ENCODE measurements at regions not wholly inside any gene's neighbourhood (a gene's known extent, or its start where the extent isn't known, plus 50 kb on each side); places are given as distances from the start of the nearest gene placed in this dataset.

- no peaks in the 10 kb centered on the region for H3K27me3 ChIP-seq (ENCODE audit: control insufficient read depth in 1 of 2, insufficient read depth in 2 of 2, low read length in 2 of 2)
- 50 to 58% methylated on average over 6 of the region's 6 CpGs for WGBS, 2 donors
- H3K27ac ChIP-seq (ENCODE audit: low read depth in 2 of 2, low read length in 1 of 2), result no peak overlapping the region
Measured at GRCh38 chr12:127145241-127145928, 1121.6 kb upstream of the TMEM132C start.

DNA sequence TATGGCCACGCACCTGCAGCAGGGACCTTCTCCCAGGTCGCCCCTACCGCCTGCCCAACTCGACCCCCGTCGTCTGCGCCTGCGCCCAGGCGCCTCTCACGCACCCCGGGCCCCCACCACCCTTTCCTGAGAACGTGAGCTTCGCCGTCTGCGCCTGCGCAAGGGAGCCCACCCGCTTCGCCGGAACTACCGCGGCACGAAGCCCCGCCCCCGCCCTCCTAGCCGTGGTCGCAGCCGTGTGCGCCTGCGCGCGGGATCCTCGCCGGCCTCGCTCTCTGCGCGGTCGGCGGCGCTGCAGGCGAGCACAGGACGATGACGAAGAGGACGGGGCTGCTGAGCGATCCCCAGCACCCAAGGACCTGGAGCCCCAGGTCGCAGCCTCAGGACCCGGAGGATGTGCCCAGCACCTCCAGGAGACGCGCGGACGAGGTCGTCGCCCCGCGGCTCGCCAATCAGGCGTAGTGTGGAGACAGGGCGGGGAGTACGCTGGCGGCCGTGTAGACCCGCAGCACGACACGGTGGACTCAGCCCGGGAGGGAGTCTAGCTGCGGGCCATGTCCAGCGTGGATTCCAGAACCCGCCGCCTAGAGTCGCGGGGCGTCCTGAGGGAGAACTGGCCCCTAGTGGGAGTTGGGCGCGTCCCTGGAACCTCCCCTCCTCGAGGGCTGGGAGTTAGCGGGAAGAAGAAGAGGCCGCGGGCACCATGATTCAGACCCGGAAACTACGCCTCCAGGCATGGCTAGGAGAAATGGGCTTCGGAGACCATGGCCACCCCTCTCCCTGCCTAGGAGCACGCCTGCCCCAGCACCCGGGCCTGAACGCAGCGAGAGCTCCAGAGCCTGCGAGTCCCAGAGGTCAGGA, 1120.8 kb upstream of the TMEM132C start:
- Histone ChIP-seq H3K36me3 (ENCODE audit: control insufficient read depth in 2 of 2, insufficient read depth in 2 of 2, low read length in 1 of 2) (no peaks in the 10 kb centered on the region), H3K4me1 (ENCODE audit: control insufficient read depth in 2 of 2, insufficient read depth in 2 of 2, low read length in 1 of 2) (no peaks in the 10 kb centered on the region), H3K27ac (ENCODE audit: low read depth in 2 of 2, low read length in 1 of 2) (no peak overlapping the region), H3K4me3 (ENCODE audit: low read depth in 1 of 2, low read length in 2 of 2) (peak overlapping the region; percentile 45 to 52), H3K9me3 (ENCODE audit: control insufficient read depth in 2 of 2, insufficient read depth in 1 of 2, low read depth in 1 of 2, low read length in 1 of 2) (peaks cover 0 to 4% of the 10 kb centered on the region in 2 donors), H3K27me3 (ENCODE audit: control insufficient read depth in 1 of 2, insufficient read depth in 2 of 2, low read length in 2 of 2) (no peaks in the 10 kb centered on the region)
- 23 to 27% methylated on average over 80 to 85 of the region's 85 CpGs for WGBS, 2 donors

More at GRCh38 chr12:127145241-127145928, 1121.6 kb upstream of the TMEM132C start:
- Histone ChIP-seq H3K4me1 (ENCODE audit: control insufficient read depth in 2 of 2, insufficient read depth in 2 of 2, low read length in 1 of 2) (no peaks in the 10 kb centered on the region), H3K4me3 (ENCODE audit: low read depth in 1 of 2, low read length in 2 of 2) (peak overlapping the region; percentile 45 to 52), H3K36me3 (ENCODE audit: control insufficient read depth in 2 of 2, insufficient read depth in 2 of 2, low read length in 1 of 2) (no peaks in the 10 kb centered on the region), H3K9me3 (ENCODE audit: control insufficient read depth in 2 of 2, insufficient read depth in 1 of 2, low read depth in 1 of 2, low read length in 1 of 2) (peaks cover 0 to 4% of the 10 kb centered on the region in 2 donors)

GRCh38 chr12:127146991-127147718, 1119.8 kb upstream of the TMEM132C start:
- Histone ChIP-seq H3K4me3 (ENCODE audit: low read depth in 1 of 2, low read length in 2 of 2) (no peak overlapping the region), H3K27me3 (ENCODE audit: control insufficient read depth in 1 of 2, insufficient read depth in 2 of 2, low read length in 2 of 2) (no peaks in the 10 kb centered on the region), H3K4me1 (ENCODE audit: control insufficient read depth in 2 of 2, insufficient read depth in 2 of 2, low read length in 1 of 2) (no peaks in the 10 kb centered on the region), H3K36me3 (ENCODE audit: control insufficient read depth in 2 of 2, insufficient read depth in 2 of 2, low read length in 1 of 2) (no peaks in the 10 kb centered on the region), H3K9me3 (ENCODE audit: control insufficient read depth in 2 of 2, insufficient read depth in 1 of 2, low read depth in 1 of 2, low read length in 1 of 2) (peaks cover 0 to 4% of the 10 kb centered on the region in 2 donors), H3K27ac (ENCODE audit: low read depth in 2 of 2, low read length in 1 of 2) (no peak overlapping the region)
- WGBS, 2 donors, result 87 to 91% methylated on average over 4 of the region's 4 CpGs

- Histone ChIP-seq H3K9me3 (ENCODE audit: control insufficient read depth in 2 of 2, insufficient read depth in 1 of 2, low read depth in 1 of 2, low read length in 1 of 2) (peaks cover 0 to 4% of the 10 kb centered on the region in 2 donors), H3K27ac (ENCODE audit: low read depth in 2 of 2, low read length in 1 of 2) (no peak overlapping the region), H3K4me3 (ENCODE audit: low read depth in 1 of 2, low read length in 2 of 2) (no peak overlapping the region), H3K27me3 (ENCODE audit: control insufficient read depth in 1 of 2, insufficient read depth in 2 of 2, low read length in 2 of 2) (no peaks in the 10 kb centered on the region), H3K36me3 (ENCODE audit: control insufficient read depth in 2 of 2, insufficient read depth in 2 of 2, low read length in 1 of 2) (no peaks in the 10 kb centered on the region), H3K4me1 (ENCODE audit: control insufficient read depth in 2 of 2, insufficient read depth in 2 of 2, low read length in 1 of 2) (no peaks in the 10 kb centered on the region)
- WGBS, 2 donors, result 64 to 80% methylated on average over 4 of the region's 4 CpGs
Measured at GRCh38 chr12:127147724-127148123, 1119.2 kb upstream of the TMEM132C start.

- no peaks in the 10 kb centered on the region for H3K36me3 ChIP-seq (ENCODE audit: control insufficient read depth in 2 of 2, insufficient read depth in 2 of 2, low read length in 1 of 2)
- no peak overlapping the region for H3K4me3 ChIP-seq (ENCODE audit: low read depth in 1 of 2, low read length in 2 of 2)
- no peaks in the 10 kb centered on the region for H3K4me1 ChIP-seq (ENCODE audit: control insufficient read depth in 2 of 2, insufficient read depth in 2 of 2, low read length in 1 of 2)
- peaks cover 0 to 2% of the 10 kb centered on the region in 2 donors for H3K27me3 ChIP-seq (ENCODE audit: control insufficient read depth in 1 of 2, insufficient read depth in 2 of 2, low read length in 2 of 2)
- H3K27ac ChIP-seq (ENCODE audit: low read depth in 2 of 2, low read length in 1 of 2), result no peak overlapping the region
- no peaks in the 10 kb centered on the region for H3K9me3 ChIP-seq (ENCODE audit: control insufficient read depth in 2 of 2, insufficient read depth in 1 of 2, low read depth in 1 of 2, low read length in 1 of 2)
- 88 to 90% methylated on average over 1 of the region's 1 CpG for WGBS, 2 donors
Measured at GRCh38 chr12:127148318-127148717, 1118.7 kb upstream of the TMEM132C start.

DNA sequence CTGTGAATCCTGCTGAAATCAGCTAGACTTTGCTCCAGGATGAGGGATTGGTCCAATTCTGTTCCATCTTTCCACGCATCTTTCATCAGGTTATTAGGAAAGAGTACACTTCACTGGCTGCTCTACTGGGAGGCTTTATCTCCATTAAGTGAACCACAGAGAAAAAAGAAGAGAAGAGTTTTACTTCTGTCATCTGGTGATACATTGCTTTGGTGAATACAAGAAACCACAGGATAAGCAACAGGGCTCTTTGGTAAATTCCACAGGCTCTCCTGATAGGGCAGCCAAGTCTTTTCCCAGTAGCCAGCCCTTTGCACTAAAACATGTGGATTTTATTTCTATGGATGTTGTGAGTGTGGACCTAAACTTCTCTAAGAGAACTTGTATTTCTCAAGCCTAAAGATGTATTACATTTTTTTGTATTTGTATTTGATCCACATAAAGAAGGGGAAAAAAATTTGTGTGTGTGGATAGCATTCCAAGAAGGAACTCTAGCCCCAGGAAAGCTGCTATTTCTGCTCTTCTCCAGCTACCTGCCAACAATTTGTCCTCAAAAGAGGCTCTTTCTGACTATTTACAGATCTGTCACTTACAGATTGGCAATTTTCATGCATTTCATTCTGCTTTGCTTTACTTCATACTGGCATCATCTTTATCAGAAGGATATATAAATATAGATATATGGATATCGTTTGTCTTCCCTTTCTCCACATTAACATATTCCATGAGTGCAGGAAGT, 1117.6 kb upstream of the TMEM132C start:
- Histone ChIP-seq H3K4me1 (ENCODE audit: control insufficient read depth in 2 of 2, insufficient read depth in 2 of 2, low read length in 1 of 2) (no peaks in the 10 kb centered on the region), H3K27ac (ENCODE audit: low read depth in 2 of 2, low read length in 1 of 2) (no peak overlapping the region), H3K4me3 (ENCODE audit: low read depth in 1 of 2, low read length in 2 of 2) (no peak overlapping the region), H3K36me3 (ENCODE audit: control insufficient read depth in 2 of 2, insufficient read depth in 2 of 2, low read length in 1 of 2) (no peaks in the 10 kb centered on the region), H3K9me3 (ENCODE audit: control insufficient read depth in 2 of 2, insufficient read depth in 1 of 2, low read depth in 1 of 2, low read length in 1 of 2) (no peaks in the 10 kb centered on the region), H3K27me3 (ENCODE audit: control insufficient read depth in 1 of 2, insufficient read depth in 2 of 2, low read length in 2 of 2) (peaks cover 0 to 2% of the 10 kb centered on the region in 2 donors)
- WGBS, 2 donors, result 72 to 76% methylated on average over 2 of the region's 2 CpGs

- Histone ChIP-seq H3K27ac (ENCODE audit: low read depth in 2 of 2, low read length in 1 of 2) (no peak overlapping the region), H3K36me3 (ENCODE audit: control insufficient read depth in 2 of 2, insufficient read depth in 2 of 2, low read length in 1 of 2) (no peaks in the 10 kb centered on the region), H3K9me3 (ENCODE audit: control insufficient read depth in 2 of 2, insufficient read depth in 1 of 2, low read depth in 1 of 2, low read length in 1 of 2) (no peaks in the 10 kb centered on the region), H3K4me3 (ENCODE audit: low read depth in 1 of 2, low read length in 2 of 2) (no peak overlapping the region), H3K27me3 (ENCODE audit: control insufficient read depth in 1 of 2, insufficient read depth in 2 of 2, low read length in 2 of 2) (peaks cover 0 to 2% of the 10 kb centered on the region in 2 donors), H3K4me1 (ENCODE audit: control insufficient read depth in 2 of 2, insufficient read depth in 2 of 2, low read length in 1 of 2) (no peaks in the 10 kb centered on the region)
- WGBS, 2 donors, result 55 to 60% methylated on average over 3 of the region's 3 CpGs
Measured at GRCh38 chr12:127150028-127150427, 1116.9 kb upstream of the TMEM132C start.

GRCh38 chr12:127150479-127150878, 1116.5 kb upstream of the TMEM132C start:
- Histone ChIP-seq H3K27me3 (ENCODE audit: control insufficient read depth in 1 of 2, insufficient read depth in 2 of 2, low read length in 2 of 2) (peaks cover 0 to 2% of the 10 kb centered on the region in 2 donors), H3K27ac (ENCODE audit: low read depth in 2 of 2, low read length in 1 of 2) (no peak overlapping the region)
- WGBS, 2 donors, result 76 to 77% methylated on average over 4 of the region's 4 CpGs

GRCh38 chr12:127150956-127151355, 1116.0 kb upstream of the TMEM132C start:
- Histone ChIP-seq H3K4me1 (ENCODE audit: control insufficient read depth in 2 of 2, insufficient read depth in 2 of 2, low read length in 1 of 2) (no peaks in the 10 kb centered on the region), H3K36me3 (ENCODE audit: control insufficient read depth in 2 of 2, insufficient read depth in 2 of 2, low read length in 1 of 2) (no peaks in the 10 kb centered on the region), H3K4me3 (ENCODE audit: low read depth in 1 of 2, low read length in 2 of 2) (no peak overlapping the region), H3K27ac (ENCODE audit: low read depth in 2 of 2, low read length in 1 of 2) (no peak overlapping the region), H3K9me3 (ENCODE audit: control insufficient read depth in 2 of 2, insufficient read depth in 1 of 2, low read depth in 1 of 2, low read length in 1 of 2) (no peaks in the 10 kb centered on the region), H3K27me3 (ENCODE audit: control insufficient read depth in 1 of 2, insufficient read depth in 2 of 2, low read length in 2 of 2) (peaks cover 0 to 2% of the 10 kb centered on the region in 2 donors)
- WGBS, 2 donors, result 91 to 93% methylated on average over 4 of the region's 4 CpGs

More at GRCh38 chr12:127150479-127150878, 1116.5 kb upstream of the TMEM132C start:
- H3K9me3 ChIP-seq (ENCODE audit: control insufficient read depth in 2 of 2, insufficient read depth in 1 of 2, low read depth in 1 of 2, low read length in 1 of 2), result no peaks in the 10 kb centered on the region
- no peak overlapping the region for H3K4me3 ChIP-seq (ENCODE audit: low read depth in 1 of 2, low read length in 2 of 2)
- no peaks in the 10 kb centered on the region for H3K36me3 ChIP-seq (ENCODE audit: control insufficient read depth in 2 of 2, insufficient read depth in 2 of 2, low read length in 1 of 2)
- no peaks in the 10 kb centered on the region for H3K4me1 ChIP-seq (ENCODE audit: control insufficient read depth in 2 of 2, insufficient read depth in 2 of 2, low read length in 1 of 2)
